SHP77 (cell line): ENCODE measurements at regions not wholly inside any gene's neighbourhood (a gene's known extent, or its start where the extent isn't known, plus 50 kb on each side); places are given as distances from the start of the nearest gene placed in this dataset.
"Not testable (repeated sequence)": the region's sequence is repeated elsewhere in the genome, so short reads cannot be mapped to it uniquely, and the experiment has no call there.

Experiments
- DNase-seq, 2 experiments: peaks; one replicate each; lab custom pipeline; 2025; lab: John Stamatoyannopoulos, UW

DNA sequence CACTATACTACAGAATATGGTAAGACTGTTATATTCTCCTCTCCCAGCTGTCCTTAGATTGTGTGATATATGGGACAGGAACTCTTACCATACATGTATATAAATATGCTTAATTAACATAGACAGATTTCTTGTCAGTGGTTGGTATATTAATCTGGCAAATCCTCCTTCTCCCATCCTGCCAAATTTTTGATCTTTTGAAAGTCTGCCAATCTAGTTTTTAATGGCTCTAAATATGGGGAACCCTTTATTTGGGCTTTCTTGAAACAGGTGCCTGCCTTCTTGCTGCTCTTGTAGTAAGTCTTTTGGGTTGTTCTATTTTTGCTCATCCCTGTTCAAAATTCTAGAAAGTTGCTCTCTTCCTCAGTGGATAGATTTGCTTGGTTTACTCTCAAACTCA is 63.5 kb downstream of the SPATA31D1 start:
- DNase-seq: no peak

DNA sequence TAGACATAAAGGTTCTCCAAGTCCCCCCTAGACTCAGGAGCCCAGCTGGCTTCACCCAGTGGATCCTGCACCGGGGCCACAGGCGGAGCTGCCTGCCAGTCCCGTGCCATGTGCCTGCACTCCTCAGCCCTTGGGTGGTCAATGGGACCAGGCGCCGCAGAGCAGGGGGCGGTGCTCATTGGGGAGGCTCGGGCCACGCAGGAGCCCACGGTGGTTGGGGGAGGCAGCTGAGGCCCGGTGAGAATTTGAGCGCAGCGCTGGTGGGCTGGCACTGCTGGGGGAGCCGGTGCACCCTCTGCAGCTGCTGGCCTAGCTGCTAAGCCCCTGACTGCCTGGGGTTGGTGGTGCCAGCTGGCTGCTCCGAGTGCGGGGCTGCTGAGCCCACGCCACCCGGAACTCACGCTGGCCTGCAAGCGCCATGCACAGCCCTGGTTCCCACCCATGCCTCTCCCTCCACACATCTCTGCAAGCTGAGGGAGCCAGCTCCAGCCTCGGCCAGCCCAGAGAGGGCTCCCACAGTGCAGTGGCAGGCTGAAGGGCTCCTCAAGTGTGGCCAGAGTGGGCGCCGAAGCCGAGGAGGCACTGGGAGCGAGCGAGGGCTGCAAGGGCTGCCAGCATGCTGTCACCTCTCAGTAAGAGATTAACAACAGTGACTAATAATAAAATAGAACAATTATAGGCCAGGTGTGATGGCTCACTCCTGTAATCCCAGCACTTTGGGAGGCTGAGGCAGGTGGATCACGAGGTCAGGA is 65.9 kb downstream of the SPATA31D1 start:
- no peak for DNase-seq

DNA sequence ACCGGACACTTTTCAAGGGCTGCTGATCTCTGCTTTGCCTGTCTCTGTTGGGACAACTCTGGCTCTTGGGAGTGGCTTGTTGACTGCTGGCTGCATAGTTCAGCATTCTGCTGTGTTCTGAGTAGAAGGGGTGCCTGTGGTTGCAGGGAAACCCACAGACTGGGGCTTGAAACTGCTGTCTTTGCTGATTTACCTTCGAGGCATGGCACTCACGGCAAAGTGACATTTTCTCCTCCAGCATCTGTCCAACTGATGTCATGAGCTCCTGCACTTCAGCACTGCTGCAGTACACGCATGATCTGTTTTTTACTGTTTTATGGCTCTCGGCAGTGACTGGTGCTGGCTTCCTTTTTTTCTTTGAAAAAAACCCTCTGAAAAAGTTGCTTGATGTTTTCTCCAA is 69.2 kb downstream of the SPATA31D1 start:
- DNase-seq: no peak

DNA sequence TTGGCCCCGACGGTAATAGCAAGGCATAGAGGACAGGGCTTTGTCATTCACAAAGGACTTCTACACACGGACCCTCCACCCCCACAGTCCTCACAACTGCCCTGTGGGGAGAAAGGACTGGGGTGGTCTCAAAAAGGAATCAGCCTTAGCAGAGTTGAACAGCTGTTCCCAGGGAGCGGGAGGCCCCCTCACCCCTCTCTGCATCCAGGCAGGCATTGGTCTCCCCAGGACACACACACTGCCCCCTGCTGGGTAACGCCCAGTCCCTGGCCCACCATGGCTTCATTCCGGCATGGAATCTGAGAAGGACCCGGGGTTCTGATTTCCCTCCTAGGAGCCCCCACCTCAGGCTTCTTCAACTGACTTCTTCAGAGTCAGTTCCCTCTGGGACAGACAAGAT is 73.2 kb downstream of the SPATA31D1 start:
- not testable (repeated sequence) for DNase-seq

DNA sequence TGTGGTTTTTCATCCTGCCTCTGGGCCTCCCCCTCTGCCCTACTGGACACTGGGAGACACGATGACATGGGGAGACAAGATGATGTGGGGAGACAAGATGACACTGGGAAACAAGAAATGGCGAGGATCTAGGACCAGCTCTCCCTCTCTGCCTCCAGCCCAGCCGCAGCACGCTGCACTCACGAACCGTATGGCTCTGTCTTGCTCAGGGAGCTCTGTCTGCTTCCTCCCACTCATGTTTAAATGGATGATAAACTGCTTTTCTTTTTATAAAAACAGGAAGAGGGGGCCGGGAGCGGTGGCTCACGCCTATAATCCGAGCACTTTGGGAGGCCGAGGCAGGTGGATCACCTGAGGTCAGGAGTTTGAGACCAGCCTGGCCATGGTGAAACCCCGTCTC is 73.7 kb downstream of the SPATA31D1 start:
- no peak for DNase-seq

DNA sequence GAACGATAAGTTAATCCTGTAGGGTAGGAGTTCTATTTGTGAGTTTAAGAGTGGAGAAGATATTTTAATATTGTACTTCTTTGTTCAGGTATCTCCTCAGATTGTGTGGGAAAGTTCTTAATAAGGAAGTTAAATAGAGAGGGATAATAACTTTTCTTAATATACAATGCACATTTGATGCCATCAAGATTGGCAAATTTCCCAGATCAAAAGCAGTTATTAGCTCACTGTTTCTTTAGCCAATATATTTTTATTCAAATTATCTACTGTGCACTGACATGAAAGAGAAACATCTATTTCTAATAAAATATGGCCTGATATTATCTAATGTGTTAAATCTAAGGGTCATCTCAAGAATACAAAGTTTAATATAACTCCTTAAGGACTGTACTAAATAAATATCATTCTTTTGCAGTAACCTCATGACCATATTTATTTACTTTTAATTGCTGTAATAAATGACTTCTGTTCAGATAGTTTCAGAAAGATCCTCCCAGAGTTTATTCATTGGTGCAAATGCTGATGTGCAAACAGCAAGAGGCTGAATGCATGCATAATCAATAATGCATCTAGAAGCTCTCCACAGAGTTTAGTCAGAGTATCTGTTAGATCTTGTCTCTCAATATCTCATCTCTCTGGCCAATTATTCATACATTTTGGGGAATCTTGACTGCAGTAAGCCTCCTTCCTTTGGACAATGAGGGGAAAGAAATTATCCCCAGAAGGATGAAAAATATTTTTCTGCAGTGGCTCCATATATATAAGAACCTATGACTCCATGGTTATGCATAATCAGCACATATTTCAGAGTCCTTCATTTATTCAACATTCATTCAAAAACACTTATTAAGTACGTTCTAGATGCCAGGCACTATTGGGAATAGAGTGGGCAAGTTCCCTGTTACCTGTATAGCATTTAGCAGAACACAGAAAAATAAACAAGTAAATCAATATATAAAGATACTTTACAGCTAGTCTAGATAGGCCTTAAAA is 85.3 kb downstream of the SPATA31D1 start:
- no peak for DNase-seq

DNA sequence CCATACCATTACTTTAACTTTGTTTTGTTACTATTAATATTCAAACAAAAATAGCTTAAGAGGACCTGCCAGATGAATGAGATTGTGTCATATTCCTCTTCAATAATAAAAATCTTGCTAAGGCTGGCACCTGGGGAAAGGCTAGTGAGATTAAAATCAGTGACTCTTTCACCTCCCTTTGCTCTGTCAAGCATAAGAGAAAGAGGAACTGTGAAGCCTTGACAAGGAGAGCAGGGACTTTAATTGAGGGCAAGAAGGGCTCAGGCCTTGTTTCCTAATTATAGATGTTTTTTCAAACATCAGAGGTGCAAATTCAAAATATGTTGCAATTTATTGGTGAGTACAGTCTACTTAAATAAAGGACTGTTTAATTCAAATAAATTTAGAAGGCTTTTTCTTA is 91.7 kb downstream of the SPATA31D1 start:
- DNase-seq: no peak

DNA sequence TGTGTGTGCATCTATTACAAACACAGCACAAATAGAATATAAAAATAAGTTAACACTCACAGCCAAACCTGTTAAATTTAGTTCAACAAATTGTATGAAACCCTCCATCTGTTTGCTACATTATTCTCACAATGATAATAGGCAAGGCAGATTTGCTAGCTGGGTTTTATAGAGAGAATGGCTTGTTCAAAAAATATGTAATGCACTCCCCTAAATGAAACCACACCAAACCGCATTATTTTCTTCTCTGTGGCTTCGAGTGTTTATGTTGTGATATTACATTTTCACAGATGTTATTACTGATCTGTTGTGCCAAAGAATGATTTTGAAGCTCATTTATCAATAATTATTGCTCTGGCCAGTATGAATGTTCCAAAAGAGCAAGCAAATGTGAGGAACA is 92.9 kb downstream of the SPATA31D1 start:
- DNase-seq: no peak

DNA sequence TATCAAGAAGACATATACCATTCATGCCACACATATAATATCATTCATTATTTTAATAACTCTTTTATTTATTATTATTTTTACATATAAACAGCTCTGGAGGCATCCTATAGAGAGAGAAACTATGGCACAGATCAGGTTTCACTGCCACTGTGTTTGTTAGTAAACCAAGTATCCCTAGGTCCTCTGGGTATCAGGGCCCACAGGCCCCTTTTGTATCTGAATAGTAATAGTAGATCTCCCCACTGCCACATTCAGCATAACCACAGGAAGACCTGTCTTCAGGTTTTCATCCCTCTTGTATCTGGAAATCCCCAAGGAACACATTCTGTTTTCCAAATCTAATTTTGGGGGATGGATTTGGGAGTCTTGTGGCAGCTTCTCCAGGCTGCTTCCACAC is 94.0 kb downstream of the SPATA31D1 start:
- DNase-seq: no peak

DNA sequence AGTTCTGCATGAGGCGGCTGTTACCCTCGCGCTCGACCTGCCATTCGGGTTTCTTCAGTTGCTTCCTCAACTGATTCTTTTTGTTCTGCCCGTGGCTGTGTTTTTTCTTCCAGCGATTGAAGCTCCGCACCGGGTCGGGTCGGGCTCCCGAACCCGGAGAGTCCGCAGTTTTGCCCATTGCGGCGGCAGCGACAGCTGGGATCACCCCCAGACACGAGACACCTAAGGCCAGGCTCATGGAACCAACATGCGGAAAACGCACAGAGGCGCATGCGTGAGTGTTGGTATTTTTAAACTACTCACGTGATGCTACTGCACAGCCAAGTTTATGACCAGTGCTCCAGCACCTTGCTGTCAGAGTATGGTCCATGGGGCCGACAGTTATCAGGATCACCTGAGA is 100.0 kb downstream of the SPATA31D1 start:
- no peak for DNase-seq

DNA sequence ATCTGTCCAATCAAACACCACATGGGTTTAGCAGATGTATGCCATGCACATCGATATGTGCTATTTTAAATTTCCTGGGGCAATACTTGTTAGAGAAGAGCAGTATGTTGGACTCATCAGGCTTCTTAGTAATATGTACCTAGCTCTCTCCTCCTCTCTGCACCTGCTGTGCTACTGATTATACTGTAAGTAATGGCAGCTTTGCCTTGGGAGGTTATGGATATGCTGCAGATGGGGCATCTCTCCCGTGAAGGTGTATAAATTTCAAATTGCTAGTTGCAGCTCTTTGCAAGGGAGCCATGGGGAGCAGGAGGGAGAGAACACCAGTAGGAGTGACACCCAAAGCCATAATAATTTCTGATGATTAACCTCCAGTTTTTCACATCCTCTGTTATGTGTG is 101.5 kb downstream of the SPATA31D1 start:
- no peak for DNase-seq

DNA sequence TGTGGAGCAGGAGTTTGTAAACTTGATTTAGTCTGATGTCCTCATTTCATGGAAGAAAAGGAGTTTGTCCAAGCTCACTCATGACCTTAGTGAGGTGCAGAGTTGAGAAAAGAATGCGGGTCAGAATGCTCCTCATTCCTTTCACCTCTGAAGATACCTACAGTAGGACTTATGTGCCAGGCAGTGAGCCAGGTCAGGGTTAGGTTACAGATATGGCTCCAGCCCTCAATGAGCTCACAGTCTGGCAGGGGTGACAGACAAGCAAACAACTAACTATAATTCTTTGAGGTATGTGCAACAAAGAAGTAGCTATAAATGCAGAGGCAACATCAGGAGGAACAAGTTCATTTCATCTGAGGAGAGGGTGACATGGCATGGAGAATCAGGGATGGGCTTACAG is 102.5 kb downstream of the SPATA31D1 start:
- DNase-seq: no peak

DNA sequence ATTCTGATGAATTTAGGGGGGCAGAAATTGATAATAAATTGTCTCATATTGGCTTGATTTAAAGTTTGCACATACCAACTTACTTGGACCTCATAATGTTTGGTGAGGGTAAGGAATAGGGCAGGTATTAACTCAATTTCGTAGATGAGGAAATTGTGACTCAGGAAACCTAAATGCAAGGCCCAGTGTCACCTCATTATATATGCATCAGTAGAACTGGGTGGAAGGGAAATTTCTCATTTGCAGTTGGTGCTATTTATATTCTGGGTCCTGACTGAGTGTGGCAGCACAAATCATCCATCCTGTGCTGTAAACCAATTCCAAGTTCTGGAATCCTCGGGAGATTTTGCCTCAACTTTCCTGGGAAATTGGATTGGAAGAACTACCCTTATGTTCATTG is 103.0 kb downstream of the SPATA31D1 start:
- no peak for DNase-seq

DNA sequence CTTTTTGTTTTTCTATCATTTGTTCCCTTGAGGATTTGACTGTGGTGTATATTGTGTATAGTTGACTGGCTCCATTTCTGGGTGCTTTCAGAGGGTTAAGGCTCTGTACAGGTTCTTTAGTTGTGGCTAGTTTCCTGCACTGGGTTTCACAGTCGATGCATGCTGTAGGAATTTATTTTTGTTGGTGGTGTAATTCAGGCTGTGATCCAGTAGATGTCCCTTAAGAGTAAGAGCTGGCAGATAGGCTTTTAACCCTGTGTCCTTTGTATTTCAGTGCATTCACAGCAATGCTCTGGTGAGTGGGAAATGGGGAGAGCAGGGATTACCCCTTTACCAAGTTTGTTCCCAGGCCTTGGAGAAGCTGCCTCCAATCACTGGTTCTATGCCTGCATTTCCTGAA is 112.9 kb downstream of the SPATA31D1 start:
- no peak for DNase-seq

DNA sequence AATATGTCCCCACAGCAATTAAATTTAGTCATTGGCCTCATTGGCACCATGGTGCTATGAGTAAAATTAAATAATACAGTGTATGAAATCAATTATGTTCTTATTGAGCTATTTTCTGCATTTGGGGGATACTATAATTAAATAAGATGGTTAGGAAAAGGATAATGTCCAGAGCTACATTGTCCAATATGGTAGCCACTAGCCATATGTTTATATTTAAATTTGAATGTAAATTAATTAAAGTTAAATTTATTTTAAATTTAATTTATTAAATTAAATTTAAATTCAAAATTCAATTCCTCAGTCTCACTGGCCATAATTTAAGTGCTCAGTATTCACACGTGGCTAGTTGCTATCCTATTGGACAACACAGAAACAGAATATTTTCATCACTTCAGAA is 115.7 kb downstream of the SPATA31D1 start:
- no peak for DNase-seq

DNA sequence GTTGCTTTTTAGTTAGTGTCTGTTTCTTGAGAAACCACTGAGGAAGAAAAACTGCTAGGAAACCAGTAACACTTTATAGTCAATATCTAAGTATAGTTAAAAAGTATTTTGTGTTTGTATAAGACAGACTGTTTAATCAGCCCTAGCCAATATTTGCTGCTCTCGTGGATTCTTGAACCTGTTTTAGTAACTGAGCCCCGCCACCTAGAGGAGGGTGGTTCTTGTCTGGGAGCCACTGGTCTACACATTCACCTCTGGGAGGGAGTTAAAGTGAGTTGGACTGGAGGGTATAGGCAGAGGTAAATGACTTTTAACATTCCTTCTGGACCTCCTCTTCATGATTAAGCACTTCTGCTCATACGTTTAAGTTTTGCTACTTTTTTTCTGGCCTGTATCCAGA is 117.2 kb downstream of the SPATA31D1 start:
- DNase-seq: no peak

DNA sequence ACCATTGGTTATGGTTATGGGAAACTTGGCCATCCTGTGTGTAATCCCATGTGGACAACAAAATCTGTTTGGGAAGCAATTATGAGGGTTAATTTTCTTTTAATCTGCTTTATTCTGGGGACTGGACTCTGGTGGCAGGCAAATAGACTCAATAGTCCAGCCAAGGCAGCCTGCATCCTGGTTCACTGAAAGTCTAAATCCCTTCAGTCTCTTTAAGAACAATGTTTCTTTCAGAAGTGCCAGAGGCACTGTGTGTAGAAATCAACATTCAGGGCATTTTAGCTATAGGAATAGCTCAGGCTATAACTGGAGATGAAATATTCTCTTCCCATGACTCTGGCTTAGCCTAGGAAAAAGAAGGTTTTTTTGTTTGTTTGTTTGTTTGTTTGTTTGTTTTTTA is 118.0 kb downstream of the SPATA31D1 start:
- no peak for DNase-seq

DNA sequence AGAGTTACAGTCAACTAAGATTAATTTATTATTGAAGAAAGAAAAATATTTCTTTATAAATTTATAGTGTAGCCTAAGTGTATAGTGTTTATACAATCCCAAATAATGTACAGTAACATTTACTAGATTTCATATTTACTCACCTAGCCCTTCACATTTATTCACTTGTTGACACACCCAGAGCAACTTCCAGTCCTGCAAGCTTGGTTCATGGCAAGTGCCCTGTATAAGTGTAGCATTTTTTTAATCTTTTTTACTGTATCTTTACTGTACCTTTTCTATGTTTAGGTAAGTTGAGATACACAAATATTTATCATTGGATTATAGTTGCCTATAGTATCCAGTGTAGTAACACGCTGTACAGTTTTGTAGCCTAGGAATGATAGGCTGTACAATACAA is 119.9 kb downstream of the SPATA31D1 start:
- DNase-seq: no peak

DNA sequence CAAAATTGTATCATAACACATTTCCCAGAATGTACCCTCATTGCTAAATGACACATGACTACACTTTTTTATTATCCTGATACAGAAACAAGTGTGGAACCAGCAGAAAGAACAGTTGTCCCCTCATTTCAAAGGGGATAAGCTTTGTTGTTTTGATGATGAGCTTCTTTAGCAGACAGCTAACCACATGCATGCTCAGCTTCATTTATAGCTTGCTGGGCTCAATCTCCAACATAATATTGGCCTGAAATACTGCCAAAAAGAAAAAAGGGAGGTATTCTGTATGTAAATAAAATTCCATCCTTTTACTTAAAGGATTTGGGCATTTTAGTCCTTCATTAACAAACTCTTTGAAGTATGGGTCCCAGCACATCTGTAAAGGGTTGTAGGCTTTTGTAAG is 120.4 kb downstream of the SPATA31D1 start:
- DNase-seq: no peak

DNA sequence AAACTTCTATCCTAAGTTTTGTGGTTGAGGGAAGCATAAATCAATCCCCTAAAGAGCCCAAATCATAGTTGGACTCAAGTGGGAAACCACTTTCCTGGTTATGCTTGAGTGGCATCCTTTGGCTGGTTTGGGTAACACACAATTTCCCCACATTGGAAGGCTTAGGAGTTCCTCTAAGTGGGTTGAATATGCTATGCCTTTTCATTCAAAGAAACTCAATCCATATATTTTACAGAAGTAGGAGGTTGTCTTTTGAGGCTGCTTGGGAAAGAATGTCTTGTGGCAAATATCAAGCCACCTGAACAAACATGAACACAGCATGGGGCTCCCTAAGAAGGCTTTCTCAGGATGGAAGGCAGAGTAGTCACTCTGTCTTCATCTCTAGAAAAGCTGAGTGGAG is 121.1 kb downstream of the SPATA31D1 start:
- no peak for DNase-seq

DNA sequence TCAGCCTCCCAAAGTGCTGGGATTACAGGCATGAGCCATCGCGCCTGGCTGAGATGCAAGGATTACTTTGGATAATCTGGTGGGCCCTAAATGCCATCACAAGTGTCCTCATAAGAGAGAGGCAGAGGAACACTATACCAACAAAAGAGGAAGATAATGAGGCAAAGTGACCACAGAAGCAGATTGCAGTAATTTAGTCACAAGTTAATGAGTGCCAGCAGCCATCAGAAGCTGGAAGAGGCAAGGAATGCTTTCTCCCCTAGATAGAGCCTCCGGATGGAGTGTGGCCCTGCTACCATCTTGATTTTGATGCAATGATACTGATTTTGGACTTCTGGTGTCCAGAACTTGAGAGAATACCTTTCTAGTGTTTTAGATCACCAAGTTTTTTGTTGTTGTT is 122.3 kb downstream of the SPATA31D1 start:
- DNase-seq: no peak

DNA sequence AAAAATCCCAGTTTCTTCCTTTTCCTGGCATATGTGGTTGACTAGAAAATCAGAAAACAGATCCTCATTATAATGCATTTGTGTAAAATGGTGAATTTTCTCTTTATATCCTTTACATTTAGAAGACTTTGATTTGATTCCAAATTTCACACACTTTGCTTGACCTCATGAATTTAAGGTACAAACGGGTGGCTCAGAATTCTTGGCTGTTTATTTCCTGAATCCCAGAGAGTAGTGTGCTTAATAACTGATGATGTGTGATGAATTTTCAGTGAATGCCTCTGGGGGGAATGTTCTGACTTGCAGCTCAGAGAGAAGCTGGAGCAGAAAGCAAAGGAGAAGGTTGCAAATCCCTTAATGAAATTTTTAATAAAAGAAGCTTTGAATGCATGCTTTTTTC is 126.8 kb downstream of the SPATA31D1 start:
- no peak for DNase-seq

DNA sequence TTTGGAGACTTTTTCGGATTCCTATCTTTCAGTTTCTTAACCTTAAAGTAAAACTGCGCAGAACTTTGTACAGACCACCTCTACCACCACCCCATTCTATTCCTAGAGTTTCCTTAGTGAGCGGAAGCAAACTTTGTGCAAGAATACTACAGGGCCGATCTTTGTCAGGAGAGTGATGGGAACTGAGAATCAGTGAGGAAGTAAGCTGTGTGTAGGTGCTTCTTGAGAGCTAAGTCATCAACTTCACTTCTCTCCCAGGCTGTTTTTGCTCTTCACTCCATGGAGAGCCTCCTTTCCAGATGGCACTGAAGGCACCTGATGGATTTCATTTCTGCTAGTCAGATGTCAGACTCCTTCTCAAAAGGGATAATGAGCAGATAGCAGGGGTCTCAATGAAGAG is 127.3 kb downstream of the SPATA31D1 start:
- DNase-seq: no peak
